Endothelial cell of umbilical vein (primary cell): ENCODE measurements at regions not wholly inside any gene's neighbourhood (a gene's known extent, or its start where the extent isn't known, plus 50 kb on each side); places are given as distances from the start of the nearest gene placed in this dataset.

Source experiments
- BruUV-seq: library from RNA; stranded (reverse); fragments of 400-500 nt; replicated peaks from 2 replicates; lab custom pipeline; 2021; lab: Mats Ljungman, UMichigan
- CTCF ChIA-PET: fragments of 300-600, 350-600 bp; sonication (Branson Sonifier 250); formaldehyde crosslinking; loops from one replicate; lab custom pipeline; 2021; ENCODE audit warnings: antibody characterized with exemption, inconsistent platforms; lab: Charles Lee
- POLR2A ChIA-PET: fragments of 300-600, 350-600 bp; sonication (Branson Sonifier 250); formaldehyde crosslinking; loops from one replicate; lab custom pipeline; 2021; ENCODE audit warnings: antibody characterized with exemption, inconsistent platforms; lab: Charles Lee
- DNase-seq: peaks from one replicate; pipeline ENCODE4 v3.0.0-alpha.2; 2011; ENCODE audit warnings: low read depth, low spot score
- FAIRE-seq: peaks from 2 replicates; lab custom pipeline; 2011; peaks lifted over from hg19 to GRCh38; lab: Jason Lieb, UNC
- H2AFZ ChIP-seq: 2 replicates; pipeline ENCODE4 v1.6.0; 2012; ENCODE audit warnings: low read depth, low read length, control low read depth, inconsistent platforms
- H3K27ac ChIP-seq: 2 replicates; pipeline ENCODE4 v1.5.1; 2011; ENCODE audit warnings: low read depth, mild to moderate bottlenecking, control low read depth, low read length, moderate library complexity; ENCODE audit not compliant: insufficient read depth
- H3K27me3 ChIP-seq, 2 experiments: 2 replicates each; pipeline versions ENCODE4 v1.6.0 to v1.6.1; 2011; ENCODE audit warnings: low read length in 2 of 2, mixed read lengths in 1 of 2; ENCODE audit not compliant: control insufficient read depth in 2 of 2, insufficient read depth in 2 of 2
- H3K36me3 ChIP-seq, 2 experiments: 2 replicates in 1 of 2; 3 replicates in 1 of 2; pipeline ENCODE4 v1.5.1; 2011; ENCODE audit warnings: low read length in 2 of 2, mild to moderate bottlenecking in 1 of 2, moderate library complexity in 1 of 2; ENCODE audit not compliant: control insufficient read depth in 2 of 2, insufficient read depth in 2 of 2; ENCODE audit errors: extremely low read depth in 1 of 2
- H3K4me1 ChIP-seq: 3 replicates; pipeline ENCODE4 v1.5.1; 2011; ENCODE audit warnings: mild to moderate bottlenecking, low read length; ENCODE audit not compliant: control insufficient read depth, insufficient read depth; ENCODE audit errors: extremely low read depth
- H3K4me2 ChIP-seq: 2 replicates; pipeline ENCODE4 v1.6.1; 2011; ENCODE audit warnings: low read length, control low read depth, mixed read lengths; ENCODE audit not compliant: insufficient read depth
- H3K4me3 ChIP-seq, 3 experiments: fragments of 200-600 bp in 1 of 3; sonication (generic), shearing (Covaris generic) in 1 of 3; replicated peaks in 1 of 3; 2 replicates each; pipeline ENCODE4 v1.5.1; 2011 to 2016; ENCODE audit warnings: control low read depth in 3 of 3, low read length in 3 of 3, mild to moderate bottlenecking in 2 of 3, inconsistent platforms in 1 of 3, low read depth in 1 of 3, moderate library complexity in 1 of 3; ENCODE audit not compliant: insufficient read depth in 1 of 3
- H3K79me2 ChIP-seq: 2 replicates; pipeline ENCODE4 v1.6.0; 2012; ENCODE audit warnings: low read length, inconsistent platforms; ENCODE audit not compliant: control insufficient read depth, insufficient read depth
- H3K9ac ChIP-seq: replicated peaks from 2 replicates; pipeline ENCODE3; 2011; ENCODE audit warnings: low read length, control low read depth; ENCODE audit not compliant: insufficient read depth; ENCODE audit errors: extremely low read depth
- H3K9me1 ChIP-seq: replicated peaks from 3 replicates; pipeline ENCODE4 v1.6.0; 2011; ENCODE audit warnings: mild to moderate bottlenecking, low read length; ENCODE audit not compliant: control insufficient read depth, insufficient read depth; ENCODE audit errors: extremely low read depth
- H3K9me3 ChIP-seq: replicated peaks from 2 replicates; pipeline ENCODE4 v1.5.1; 2012; ENCODE audit warnings: low read length, inconsistent platforms; ENCODE audit not compliant: control insufficient read depth, insufficient read depth
- H4K20me1 ChIP-seq: replicated peaks from 2 replicates; pipeline ENCODE3; 2011; ENCODE audit warnings: mild to moderate bottlenecking, low read length; ENCODE audit not compliant: control insufficient read depth, insufficient read depth; ENCODE audit errors: extremely low read depth
- CTCF ChIP-seq, 2 donors: IDR thresholded peaks; 1 replicate in 1 of 2; 2 replicates in 1 of 2; pipeline ENCODE4 v1.5.1; 2011; ENCODE audit warnings: low read length in 2 of 2, mild to moderate bottlenecking in 2 of 2, moderate library complexity in 2 of 2, control low read depth in 1 of 2, inconsistent platforms in 1 of 2, low read depth in 1 of 2; ENCODE audit not compliant: insufficient read depth in 1 of 2; ENCODE audit errors: extremely low read depth in 1 of 2
- EZH2 ChIP-seq: IDR thresholded peaks from 2 replicates; pipeline ENCODE4 v1.6.1; 2012; ENCODE audit warnings: borderline replicate concordance, low read depth, mild to moderate bottlenecking, moderate library complexity, low read length, inconsistent platforms; ENCODE audit not compliant: severe bottlenecking
- FOS ChIP-seq: IDR thresholded peaks from 2 replicates; pipeline ENCODE4 v1.6.1; 2011; ENCODE audit warnings: mild to moderate bottlenecking, low read length, moderate library complexity, borderline replicate concordance; ENCODE audit not compliant: insufficient read depth
- GATA2 ChIP-seq: IDR thresholded peaks from 2 replicates; pipeline ENCODE4 v1.7.0; 2011; ENCODE audit warnings: low read depth, mild to moderate bottlenecking, moderate library complexity, mixed read lengths, low read length; ENCODE audit not compliant: insufficient read length, insufficient read depth
- JUN ChIP-seq: IDR thresholded peaks from 2 replicates; pipeline ENCODE4 v1.6.1; 2011; ENCODE audit warnings: borderline replicate concordance, low read depth; ENCODE audit not compliant: insufficient read length, insufficient read depth
- MAX ChIP-seq: IDR thresholded peaks from 2 replicates; pipeline ENCODE4 v1.6.1; 2011; ENCODE audit not compliant: insufficient read depth, insufficient read length
- MYC ChIP-seq: IDR thresholded peaks from one replicate; pipeline ENCODE4 v1.6.1; 2011; ENCODE audit warnings: mild to moderate bottlenecking, low read depth, low read length
- POLR2A ChIP-seq: IDR thresholded peaks from 2 replicates; pipeline ENCODE4 v1.6.1; 2012; ENCODE audit warnings: low read depth, mild to moderate bottlenecking, control low read depth, low read length
- POLR2AphosphoS5 ChIP-seq: IDR thresholded peaks from 2 replicates; pipeline ENCODE4 v1.6.1; 2012; ENCODE audit warnings: low read depth, mild to moderate bottlenecking, control low read depth, low read length, moderate library complexity; ENCODE audit not compliant: insufficient read depth
- dilution Hi-C: fragments of 300-500 bp; cut with MboI; formaldehyde crosslinking; loops from one replicate; pipeline ENCODE4 v1.15.0; 2019; ENCODE audit warnings: low sequenced_read_pairs; ENCODE audit not compliant: extremely low pct_ligation_motif_present
- intact Hi-C: fragments of 100-400 bp; cut with micrococcal nuclease; formaldehyde crosslinking; loops from one replicate; pipeline ENCODE4 v1.10.0; 2022

- POLR2A ChIA-PET = no interaction called here
- dilution Hi-C loops (no loop called here), intact Hi-C loops (no loop called here)
- no peak for DNase-seq
- Histone ChIP-seq H3K9me1 (no peaks in the 10 kb centered on the region), H3K4me2 (no peak overlapping the region), H3K4me3 (no peak overlapping the region), H3K36me3 (no peaks in the 10 kb centered on the region), H3K9me3 (no peaks in the 10 kb centered on the region), H3K4me1 (no peaks in the 10 kb centered on the region), H3K27me3 (no peaks in the 10 kb centered on the region), H3K9ac (no peak overlapping the region), H3K79me2 (no peaks in the 10 kb centered on the region), H2AFZ (no peak overlapping the region), H4K20me1 (no peaks in the 10 kb centered on the region), H3K27ac (no peak overlapping the region)
- CTCF ChIA-PET = interaction anchor here (0.6 to 1.1 kb wide), 3 partner anchors 27 to 194 kb away, joined by 3 read pairs; no protein-coding TSS in a partner anchor
- TF ChIP-seq MYC = no peak
- no TSS peak for BruUV-seq
- FAIRE-seq = no peak
These were observed 94.5 kb downstream of the SYF2 start for GRCh38 chr1:25137521-25138395.

DNA sequence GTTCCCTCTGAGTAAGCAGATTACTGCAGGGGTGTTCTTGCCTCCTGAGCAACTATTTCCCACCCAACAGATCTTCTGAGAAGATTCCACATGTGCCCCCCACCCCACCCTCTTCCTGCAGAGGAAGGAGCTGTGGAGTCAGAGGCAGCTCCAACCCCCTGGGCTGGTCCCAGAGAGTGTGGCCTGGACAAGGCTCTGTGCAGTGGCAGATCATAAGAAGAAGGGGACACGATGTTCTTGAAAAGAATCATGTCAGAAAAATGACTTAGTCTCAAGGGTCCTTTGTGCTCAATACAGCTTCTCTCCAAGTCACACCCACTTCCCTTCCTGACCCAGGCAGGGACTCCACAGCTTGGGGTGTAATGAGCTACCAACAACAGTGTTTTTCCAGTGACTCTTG is 95.2 kb downstream of the SYF2 start:
- no peak overlapping the region for H3K27ac ChIP-seq
- no peak for FAIRE-seq
- CTCF ChIA-PET = no interaction called here
- BruUV-seq = no TSS peak
- TF ChIP-seq EZH2 (no peak), POLR2A (no peak), POLR2AphosphoS5 (no peak), CTCF (IDR thresholded peaks at IDR 0.05; ENCODE audit: extremely low read depth in 1 of 2, insufficient read depth in 1 of 2, low read depth in 1 of 2, low read length in 2 of 2) (no peak), FOS (no peak), JUN (no peak), MYC (no peak), GATA2 (no peak), MAX (no peak)
- dilution Hi-C loops = no loop called here
- H3K36me3 ChIP-seq = no peaks in the 10 kb centered on the region
- no peaks in the 10 kb centered on the region for H3K9me1 ChIP-seq
- intact Hi-C loops = no loop called here
- peaks cover 0 to 3% of the 10 kb centered on the region in 2 experiments for H3K27me3 ChIP-seq
- H3K9me3 ChIP-seq = no peaks in the 10 kb centered on the region
- H3K79me2 ChIP-seq = no peaks in the 10 kb centered on the region
- H3K4me2 ChIP-seq = no peak overlapping the region
- no peak overlapping the region for H3K4me3 ChIP-seq
- POLR2A ChIA-PET = no interaction called here
- no peak overlapping the region for H2AFZ ChIP-seq
- no peak overlapping the region for H3K9ac ChIP-seq
- no peak for DNase-seq
- H4K20me1 ChIP-seq = no peaks in the 10 kb centered on the region
- no peaks in the 10 kb centered on the region for H3K4me1 ChIP-seq
